CD4-positive, alpha-beta T cell treated with Interleukin-6 at 100 ng/mL for 8 hours (primary cell): ENCODE measurements at regions not wholly inside any gene's neighbourhood (a gene's known extent, or its start where the extent isn't known, plus 50 kb on each side); places are given as distances from the start of the nearest gene placed in this dataset.

Experiments used
- DNase-seq: peaks from one replicate; pipeline ENCODE4 v3.0.0-alpha.2; 2020; ENCODE audit warnings: mixed read lengths, low spot score

- no peak for DNase-seq
Observed at GRCh38 chr10:33813415-33813814, 478.9 kb upstream of the NRP1 start.

- DNase-seq: no peak
Observed at GRCh38 chr10:33812586-33812985, 478.1 kb upstream of the NRP1 start.

GRCh38 chr10:33810986-33811385 lies 476.5 kb upstream of the NRP1 start:
- no peak for DNase-seq

GRCh38 chr10:33809732-33810131 lies 475.3 kb upstream of the NRP1 start:
- no peak for DNase-seq

GRCh38 chr10:33808475-33808874 lies 474.0 kb upstream of the NRP1 start:
- no peak for DNase-seq

- no peak for DNase-seq
Observed at GRCh38 chr10:33807531-33808359, 473.3 kb upstream of the NRP1 start.

GRCh38 chr10:33805831-33806230 lies 471.4 kb upstream of the NRP1 start:
- DNase-seq: no peak

- no peak for DNase-seq
Observed at GRCh38 chr10:33804584-33804983, 470.1 kb upstream of the NRP1 start.

- no peak for DNase-seq
Observed at GRCh38 chr10:33803248-33803647, 468.8 kb upstream of the NRP1 start.

GRCh38 chr10:33802566-33802965 lies 468.1 kb upstream of the NRP1 start:
- no peak for DNase-seq

- DNase-seq: no peak
Observed at GRCh38 chr10:33801705-33802104, 467.2 kb upstream of the NRP1 start.

GRCh38 chr10:33800986-33801385 lies 466.5 kb upstream of the NRP1 start:
- no peak for DNase-seq

- no peak for DNase-seq
Observed at GRCh38 chr10:33800545-33800944, 466.1 kb upstream of the NRP1 start.

- no peak for DNase-seq
Observed at GRCh38 chr10:33799944-33800323, 465.5 kb upstream of the NRP1 start.

GRCh38 chr10:33799281-33799943 lies 464.9 kb upstream of the NRP1 start:
- DNase-seq: no peak

- no peak for DNase-seq
Observed at GRCh38 chr10:33798754-33799153, 464.3 kb upstream of the NRP1 start.

- DNase-seq: no peak
Observed at GRCh38 chr10:33796680-33797079, 462.2 kb upstream of the NRP1 start.

- DNase-seq: no peak
Observed at GRCh38 chr10:33795529-33795928, 461.1 kb upstream of the NRP1 start.

GRCh38 chr10:33794460-33794859 lies 460.0 kb upstream of the NRP1 start:
- no peak for DNase-seq

GRCh38 chr10:33793793-33794192 lies 459.3 kb upstream of the NRP1 start:
- no peak for DNase-seq

- DNase-seq: no peak
Observed at GRCh38 chr10:33791272-33791660, 456.8 kb upstream of the NRP1 start.

- DNase-seq: no peak
Observed at GRCh38 chr10:33790521-33791271, 456.2 kb upstream of the NRP1 start.

GRCh38 chr10:33783557-33783956 lies 449.1 kb upstream of the NRP1 start:
- DNase-seq: no peak
